Activated CD4-positive, alpha-beta T cell treated with anti-CD3 and anti-CD28 coated beads, Interleukin-2, Interleukin-6, amounts not matched to agents 100 ng/mL and 50 ng/mL, durations not matched to agents 16 hours and 8 hours (primary cell): ENCODE measurements at regions not wholly inside any gene's neighbourhood (a gene's known extent, or its start where the extent isn't known, plus 50 kb on each side); places are given as distances from the start of the nearest gene placed in this dataset.
"Not testable (repeated sequence)": the region's sequence is repeated elsewhere in the genome, so short reads cannot be mapped to it uniquely, and the experiment has no call there.

Experiments used
- DNase-seq: peaks from one replicate; pipeline ENCODE4 v3.0.0-alpha.2; 2020

DNA sequence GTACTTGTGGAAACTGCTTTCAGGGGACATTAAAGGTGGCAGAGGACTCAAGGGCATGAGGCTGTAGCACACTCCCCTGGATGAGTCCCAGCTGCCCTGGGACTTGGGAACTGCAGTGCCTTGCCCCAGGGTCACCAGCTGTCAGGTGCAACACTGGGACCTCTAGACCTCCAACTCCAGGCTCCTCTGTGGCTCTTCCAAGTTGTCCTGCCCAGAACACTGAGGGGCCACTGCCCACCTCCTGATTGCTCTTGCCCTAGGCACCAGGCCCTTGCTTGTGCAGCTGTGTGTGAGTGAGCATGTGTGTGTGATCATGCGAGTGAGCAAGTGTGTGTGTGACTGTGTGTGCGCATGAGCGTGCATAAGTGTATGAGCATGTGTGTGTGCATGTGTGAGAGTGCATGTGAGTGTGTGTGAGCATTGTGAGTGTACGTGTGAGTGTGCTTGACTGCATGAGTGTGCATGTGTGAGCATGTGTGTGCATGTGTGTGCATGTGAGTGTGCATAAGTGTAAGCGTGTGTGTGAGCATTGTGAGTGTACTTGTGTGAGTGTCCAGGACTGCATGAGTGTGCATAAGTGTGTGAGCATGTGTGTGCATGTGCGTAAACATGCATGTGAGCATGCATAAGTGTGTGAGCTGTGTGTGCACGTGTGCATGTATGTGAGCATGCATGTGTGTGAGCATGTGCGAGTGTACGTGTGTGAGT lies 301.5 kb downstream of the NDUFA10 start:
- no peak for DNase-seq

DNA sequence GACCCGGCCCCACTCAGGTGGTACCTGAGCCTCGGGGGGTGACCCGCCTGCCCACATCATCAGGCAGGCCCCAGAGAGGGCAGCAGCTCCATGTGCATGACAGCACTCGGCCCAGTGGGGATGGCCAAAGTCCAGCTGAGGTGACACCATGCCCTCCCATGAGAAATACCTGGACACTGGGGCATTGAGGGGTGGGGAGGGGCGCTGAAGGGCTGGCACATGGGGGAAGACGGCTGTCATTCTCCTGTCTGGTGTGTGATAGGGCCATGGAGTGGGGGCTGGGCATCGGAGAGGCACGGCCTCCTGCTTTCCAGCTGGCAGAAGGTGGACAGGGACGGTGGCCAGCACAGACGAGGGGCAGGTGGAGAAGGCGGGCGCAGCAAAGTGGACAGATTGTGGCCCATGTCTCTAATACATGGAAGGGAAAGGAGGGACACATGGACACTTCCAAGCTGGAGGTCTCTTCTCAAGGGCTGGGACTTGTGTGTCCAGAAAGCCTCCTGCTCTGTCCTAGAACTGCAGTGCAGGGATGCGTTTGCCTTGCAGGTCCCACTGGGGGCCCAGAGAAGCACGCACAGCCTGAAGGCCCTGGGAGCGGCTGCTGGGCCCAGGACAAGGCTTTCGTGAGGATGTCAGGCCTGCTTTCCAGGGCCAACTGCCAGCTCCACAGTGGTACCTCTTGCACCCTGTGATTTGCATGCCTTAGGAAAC lies 302.2 kb downstream of the NDUFA10 start:
- DNase-seq = no peak

DNA sequence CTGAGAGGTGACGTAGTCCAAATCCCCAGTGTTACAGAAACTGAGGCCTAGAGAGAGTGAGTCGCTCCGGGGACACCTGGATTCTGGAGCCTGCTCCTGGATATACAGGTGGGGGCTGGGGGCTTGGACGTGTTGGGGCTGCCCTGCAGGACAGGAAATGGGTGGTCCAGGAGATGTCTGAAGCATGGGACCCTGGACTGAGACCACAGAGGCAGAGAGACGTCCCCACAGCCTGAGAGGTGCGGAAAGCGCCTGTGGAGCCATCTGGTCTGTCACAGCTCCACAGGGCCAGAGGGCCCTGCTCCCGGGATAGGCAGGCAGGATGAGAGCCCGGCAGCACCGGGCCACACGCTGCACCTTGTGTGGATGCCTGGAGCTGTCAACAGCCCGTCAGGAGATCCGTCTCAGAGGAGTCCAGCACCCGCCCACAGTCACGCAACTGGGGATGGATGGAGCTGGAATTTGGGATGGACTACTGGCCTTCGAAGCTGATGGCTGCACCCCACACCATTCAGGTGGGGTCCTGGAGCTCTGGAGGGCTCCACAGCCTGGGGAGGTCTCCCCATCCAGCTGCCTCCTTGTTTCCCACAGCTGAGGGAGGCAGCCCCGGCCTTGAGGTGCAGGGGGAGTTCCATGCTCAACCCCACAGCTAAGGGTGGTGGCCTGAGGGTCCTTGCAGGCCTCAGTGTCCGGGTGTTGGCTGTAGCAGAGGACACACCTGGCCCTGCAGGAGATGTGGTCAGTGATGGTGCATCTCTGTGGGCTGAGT lies 303.0 kb downstream of the NDUFA10 start:
- DNase-seq = no peak

DNA sequence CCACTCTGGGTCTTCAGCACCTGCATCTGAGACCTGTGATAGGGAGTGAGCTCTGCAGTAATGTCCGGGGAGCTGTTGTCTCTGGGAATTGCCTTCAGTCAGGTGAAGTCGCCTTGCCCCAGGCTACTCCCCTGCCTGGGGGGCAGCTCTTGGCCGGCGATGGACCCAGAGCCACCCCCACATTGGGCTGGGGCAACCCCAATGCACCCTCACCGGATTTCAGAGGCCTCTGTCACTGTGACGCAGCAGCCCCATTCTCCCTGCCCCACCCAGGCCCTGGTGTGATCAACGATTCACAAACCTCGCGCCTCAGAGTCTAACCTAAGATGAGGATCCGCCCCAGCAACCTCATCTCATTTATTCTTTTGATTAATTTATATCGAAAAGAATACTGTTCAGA lies 303.6 kb downstream of the NDUFA10 start:
- no peak for DNase-seq

DNA sequence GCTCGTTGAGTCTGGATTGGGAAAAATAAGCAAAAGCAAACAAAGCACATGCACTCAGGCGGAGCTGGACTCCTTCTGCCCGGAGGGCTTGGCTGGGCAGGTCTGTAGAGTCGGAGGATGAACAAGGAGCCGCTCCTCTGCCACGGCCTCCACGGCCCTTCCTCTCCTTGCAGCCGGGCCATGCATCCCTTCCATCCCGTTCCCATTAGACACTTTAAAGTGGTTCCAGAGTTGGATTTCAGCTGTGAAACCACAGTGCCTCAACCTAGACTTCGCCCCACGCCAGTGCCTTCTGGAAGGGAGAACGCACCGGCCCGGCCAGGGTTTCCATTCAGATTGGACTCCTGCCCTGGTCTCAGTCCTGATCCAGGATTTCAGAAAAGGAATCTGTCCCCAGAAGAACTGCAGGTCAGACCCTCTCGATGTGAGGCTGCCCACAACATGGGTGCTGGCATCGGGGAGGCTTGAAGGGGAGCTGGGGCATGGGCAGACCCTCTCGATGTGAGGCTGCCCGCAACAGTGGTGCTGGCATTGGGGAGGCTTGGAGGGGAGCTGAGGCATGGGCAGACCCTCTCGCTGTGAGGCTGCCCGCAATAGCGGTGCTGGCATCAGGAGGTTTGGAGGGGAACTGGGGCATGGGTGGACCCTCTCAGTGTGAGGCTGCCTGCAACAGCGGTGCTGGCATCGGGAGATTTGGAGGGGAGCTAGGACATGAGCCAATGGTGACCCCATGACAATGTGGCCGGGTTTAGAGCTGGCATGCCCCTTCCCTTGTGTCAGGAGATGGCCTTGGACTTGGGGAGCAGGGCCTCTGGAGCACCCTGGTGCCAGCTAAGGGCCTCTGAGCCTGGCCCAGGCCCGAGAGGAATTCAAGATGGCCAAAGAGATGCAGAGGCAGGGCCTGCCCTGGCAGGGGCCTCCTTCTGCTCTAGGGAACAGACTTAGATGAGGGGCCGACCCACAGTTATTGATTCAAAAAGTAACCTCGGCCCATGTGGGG lies 304.5 kb downstream of the NDUFA10 start:
- no peak for DNase-seq

DNA sequence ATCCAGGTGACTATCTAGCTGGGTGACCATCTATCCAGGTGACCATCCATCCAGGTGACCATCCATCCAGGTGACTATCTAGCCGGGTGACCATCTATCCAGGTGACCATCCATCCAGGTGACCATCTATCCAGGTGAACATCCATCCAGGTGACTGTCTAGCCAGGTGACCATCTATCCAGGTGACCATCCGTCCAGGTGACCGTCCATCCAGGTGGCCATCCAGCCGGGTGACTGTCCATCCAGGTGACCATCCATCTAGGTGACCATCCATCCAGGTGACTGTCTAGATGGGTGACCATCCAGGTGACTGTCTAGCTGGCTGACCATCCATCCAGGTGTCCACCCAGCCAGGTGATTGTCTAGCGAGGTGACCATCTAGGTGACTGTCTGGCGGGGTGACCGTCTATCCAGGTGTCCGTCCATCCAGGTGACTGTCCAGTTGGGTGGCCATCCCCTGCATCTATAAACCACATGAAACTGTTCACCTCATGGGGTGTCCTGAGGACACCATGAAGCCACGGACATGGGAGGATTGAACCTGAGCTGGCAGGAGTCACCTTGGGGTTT lies 305.3 kb downstream of the NDUFA10 start:
- no peak for DNase-seq

DNA sequence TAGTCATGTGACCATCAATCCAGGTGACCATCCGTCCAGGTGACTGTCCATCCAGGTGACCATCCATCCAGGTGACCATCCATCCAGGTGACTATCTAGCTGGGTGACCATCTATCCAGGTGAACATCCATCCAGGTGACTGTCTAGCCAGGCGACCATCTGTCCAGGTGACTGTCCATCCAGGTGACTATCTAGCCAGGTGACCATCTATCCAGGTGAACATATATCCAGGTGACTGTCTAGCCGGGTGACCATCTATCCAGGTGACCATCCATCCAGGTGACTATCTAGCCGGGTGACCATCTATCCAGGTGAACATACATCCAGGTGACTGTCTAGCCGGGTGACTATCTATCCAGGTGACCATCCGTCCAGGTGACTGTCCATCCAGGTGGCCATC lies 306.2 kb downstream of the NDUFA10 start:
- DNase-seq = not testable (repeated sequence)

DNA sequence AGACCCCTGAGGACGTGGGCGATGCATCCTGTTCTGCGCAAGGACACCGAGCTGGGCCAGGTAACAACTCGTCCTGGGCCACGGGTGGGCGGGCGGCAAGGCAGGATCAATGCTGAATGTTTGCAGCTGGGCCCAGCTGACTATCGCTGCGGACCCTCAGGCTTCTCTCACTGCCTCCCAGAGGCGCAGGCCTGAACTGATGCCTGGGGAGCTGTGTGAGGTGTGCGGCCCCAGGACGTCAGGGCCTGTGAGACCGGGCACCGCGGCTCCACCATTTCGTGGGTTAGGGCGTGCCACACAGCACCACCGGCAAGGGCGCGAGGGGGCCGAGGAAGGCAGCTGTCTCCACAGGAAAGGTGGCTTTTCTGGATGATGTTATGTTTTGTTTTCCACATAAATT lies 307.4 kb downstream of the NDUFA10 start:
- no peak for DNase-seq

DNA sequence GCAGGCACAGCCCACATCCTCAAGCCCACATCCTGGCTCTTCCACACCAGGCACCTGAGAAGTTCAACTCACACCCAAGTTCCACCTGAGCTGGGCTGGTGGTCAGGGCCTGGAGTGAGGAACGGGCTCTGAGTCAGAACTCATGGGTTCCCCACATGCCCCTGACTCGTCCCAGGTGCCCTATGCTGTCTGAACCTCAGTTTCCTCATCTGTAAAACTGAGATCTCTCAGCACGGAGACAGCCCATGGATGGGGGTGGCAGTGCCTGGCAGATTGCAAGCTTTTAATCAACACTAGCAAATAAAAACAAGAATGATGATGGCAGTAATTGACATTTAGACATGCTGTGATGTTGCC lies 307.8 kb downstream of the NDUFA10 start:
- no peak for DNase-seq

DNA sequence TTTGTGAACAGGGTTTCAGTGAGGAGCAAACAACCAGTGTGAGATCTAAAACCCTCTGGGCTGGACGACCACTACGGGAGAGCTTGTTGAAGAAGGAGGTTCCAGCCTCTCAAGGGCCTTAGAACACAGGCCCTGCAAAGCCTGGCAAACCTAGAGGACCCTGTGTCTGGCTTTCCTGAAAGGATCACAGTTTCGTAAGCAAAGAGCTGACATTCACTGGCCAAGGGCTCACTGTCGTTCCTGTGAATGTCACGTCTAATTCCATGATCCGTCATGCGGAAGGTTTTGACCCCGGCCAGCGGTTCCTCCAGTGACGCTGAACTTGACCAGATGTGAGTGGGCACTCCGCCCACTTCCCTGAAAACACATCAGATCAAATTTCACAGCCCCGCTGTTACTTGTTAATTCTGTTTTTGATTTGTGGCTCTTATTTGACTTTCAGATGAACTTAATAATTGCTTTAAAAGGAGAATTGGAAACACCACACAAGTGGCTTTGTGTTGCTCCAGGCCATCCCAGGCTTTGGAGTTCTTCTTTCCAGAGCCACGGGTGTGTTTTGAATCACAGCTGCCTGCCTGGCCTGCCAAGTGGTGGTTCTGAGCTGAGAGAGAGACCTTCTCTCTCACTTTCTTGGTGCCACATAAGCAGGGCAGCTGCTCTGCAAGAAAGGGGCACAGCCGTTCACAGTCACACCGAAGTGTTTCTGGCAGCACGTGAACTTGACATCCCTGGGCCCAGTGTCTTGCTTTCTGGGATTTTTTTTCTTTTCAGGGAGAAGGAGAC lies 308.4 kb downstream of the NDUFA10 start:
- no peak for DNase-seq

DNA sequence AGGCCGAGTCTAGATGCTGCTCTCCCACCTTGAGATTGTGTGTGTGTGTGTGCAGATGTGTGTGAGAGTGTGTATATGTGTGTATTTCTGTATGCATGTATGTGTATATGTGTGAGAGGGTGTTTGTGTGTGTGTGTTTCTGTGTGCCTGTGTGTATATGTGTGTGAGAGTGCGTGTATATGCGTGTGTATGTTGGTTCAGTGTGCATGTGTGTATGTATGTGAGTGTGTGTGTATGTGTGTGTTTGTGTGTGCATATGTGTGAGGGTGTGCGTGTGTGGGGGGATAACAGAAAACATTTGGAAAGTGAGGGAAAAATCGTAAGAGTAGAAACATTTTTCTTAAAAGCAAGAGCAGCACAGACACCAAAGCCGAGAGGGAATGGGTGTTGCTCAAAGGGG lies 309.1 kb downstream of the NDUFA10 start:
- no peak for DNase-seq

DNA sequence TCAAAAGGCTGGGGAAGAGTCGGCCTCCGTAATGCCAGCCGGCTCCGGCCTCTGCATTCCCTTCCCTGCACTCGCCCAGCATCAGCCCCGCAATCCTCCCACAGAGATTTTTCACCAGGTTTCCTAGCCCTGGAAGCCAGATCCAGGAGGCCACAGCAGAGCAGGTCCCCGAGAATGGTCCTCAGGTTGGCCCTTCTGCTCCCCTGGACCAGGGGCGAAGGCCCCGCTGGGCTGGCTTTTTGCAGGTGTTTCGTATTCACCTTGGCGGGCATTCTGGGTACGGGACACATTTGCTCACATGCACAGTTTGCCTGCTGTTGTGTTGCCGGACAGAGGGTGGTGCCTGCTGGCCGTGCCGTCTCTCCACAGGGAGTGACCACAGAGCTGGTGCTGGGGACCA lies 309.5 kb downstream of the NDUFA10 start:
- no peak for DNase-seq

DNA sequence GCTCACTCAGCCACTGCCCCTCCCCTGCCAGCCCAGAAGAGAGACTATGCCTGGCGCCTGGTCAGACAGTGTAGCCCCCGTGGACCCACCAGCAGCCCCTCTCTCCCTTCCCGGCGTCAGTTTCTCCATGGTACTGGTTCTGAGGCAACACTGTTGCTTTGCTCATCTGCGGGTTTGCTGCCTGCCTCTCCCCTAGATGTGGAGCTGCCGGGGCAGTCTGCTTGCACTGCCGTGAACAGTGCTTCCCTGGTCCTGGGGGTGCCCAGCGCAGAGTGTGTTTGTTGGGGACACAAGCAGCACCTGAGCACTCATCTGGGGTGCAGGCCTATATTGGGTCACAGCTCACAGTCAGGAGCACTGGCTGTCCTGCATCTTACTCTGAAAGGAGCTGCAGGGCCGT lies 309.9 kb downstream of the NDUFA10 start:
- no peak for DNase-seq

DNA sequence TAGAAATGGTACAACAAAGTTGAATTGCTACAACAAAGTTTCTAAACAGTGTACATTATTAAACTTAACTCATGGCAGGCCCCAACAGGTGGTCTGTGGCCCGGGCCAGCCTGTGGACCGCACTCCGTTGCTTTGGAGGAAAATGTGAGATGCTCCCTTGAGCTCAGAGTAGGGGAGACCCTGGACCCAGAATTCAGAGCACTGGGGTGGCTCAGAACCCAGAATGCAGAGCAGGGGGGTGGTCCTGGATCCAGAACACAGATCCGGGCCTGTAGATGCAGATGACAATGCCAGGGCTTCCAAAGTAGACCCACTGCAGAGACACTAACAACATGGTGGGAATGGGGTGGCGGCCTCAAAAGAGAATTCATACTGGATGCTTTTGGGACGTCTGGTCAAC lies 311.0 kb downstream of the NDUFA10 start:
- no peak for DNase-seq

DNA sequence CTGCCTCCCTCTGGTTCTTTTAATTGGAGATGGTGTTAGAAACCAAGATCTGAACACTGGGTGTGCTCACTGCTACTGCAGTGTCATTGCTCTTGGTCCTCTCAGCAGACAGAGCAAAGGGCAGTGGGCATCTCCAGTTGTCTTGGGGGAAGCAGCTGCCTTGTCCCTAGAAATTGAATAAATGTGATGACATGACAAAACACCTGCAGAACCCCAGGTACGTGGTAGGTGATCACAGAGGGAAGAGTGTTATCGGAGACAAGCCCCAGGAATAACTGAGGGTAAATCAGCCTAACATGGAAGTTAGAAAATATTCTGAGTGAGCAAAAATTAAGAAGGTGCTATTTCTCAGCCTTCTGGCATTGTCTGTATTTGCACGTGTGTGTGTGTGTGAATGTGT lies 311.9 kb upstream of the HDAC4 start:
- DNase-seq = no peak

DNA sequence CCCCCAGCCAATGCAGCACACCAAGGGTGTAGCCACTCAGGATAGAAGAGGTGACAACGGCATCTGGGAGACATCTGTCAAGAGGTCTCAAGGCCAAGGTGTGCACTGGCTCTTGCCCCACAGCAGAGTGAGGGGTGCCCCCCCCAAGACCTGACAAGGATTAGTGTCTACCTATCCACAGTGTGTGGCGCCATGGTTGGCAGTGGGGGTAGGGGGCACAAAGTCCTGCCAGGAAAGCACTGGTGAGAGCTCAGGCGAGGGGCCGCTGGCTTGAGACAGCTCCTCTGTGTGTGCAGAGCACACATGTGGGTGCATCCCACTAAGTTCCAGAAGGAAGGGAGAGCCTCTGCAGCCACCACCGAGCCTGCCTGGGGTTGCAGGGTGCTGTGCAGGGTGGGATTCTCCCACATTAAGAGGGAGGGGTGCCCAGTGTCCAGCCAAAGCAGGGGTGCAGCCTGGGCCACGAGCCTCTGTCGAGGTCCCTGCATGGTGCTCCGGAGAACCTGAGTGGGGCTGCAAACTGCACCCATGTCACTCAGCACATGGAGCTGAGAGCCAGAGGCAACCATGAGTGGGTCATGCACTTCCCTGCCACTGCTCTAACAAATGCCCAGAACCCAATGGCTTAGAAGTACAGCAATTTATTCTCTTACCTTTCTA lies 311.2 kb upstream of the HDAC4 start:
- DNase-seq = no peak

DNA sequence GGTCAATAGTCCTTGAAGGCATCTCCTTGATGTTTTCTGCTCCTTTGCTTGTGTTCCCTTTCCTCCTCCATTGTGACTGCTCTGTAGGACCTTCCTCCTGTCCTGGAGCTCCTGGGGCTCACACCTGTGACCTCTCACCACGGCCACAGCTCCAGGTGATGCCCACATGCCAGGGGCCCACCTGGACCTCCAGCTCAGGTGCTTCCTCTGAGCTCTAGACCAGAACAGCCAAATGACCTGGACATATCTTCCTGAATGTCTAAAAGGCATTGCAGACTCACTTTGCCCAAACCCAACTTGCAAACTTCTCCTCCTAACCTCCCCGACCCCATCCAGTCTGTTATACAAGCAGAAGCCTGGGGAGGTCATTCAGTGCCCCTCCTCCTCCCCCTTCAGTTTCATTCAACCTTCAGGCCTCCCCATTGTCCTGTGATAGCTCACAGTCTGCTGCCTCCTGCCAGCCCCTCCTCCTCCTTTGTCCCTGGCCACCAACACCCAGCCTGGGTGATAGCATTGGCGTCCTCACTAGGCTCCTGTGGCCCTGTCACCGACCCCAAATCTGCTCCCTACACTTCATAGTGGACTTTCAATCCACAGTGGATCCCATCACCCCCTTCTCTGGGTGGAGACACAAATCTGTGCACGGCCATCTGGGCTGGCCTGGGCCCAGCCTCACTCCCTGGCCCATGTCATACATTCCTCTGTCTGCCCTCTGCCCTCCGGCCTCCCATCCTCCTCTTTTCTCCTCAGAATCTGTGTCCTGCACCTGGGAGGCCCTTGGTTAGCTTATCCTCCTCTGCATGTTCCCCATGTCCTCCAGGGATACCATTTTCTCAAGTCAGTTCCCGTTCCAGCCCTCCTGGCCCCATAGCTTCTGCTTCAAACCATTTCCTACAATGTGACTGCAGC lies 310.4 kb upstream of the HDAC4 start:
- DNase-seq = no peak

DNA sequence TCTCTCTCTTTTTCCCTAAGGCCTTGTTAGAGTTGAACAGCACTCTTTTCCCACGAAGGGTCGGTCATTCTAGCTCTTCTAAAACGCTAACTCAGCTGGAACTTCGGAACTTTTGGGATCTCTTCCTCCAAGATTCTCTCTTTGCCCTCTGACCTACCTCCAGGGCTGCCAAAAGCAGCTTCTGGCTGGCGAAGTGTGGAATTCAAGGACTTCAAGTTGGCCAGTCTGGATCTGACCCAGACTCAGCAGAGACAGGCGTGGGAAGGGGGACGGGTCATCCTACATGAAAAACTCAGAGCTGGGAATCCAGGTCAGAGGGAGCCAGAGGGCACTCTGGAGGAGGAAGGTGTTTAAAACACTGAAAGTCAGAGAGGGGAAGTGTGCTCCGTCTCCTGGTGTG lies 305.5 kb upstream of the HDAC4 start:
- no peak for DNase-seq

DNA sequence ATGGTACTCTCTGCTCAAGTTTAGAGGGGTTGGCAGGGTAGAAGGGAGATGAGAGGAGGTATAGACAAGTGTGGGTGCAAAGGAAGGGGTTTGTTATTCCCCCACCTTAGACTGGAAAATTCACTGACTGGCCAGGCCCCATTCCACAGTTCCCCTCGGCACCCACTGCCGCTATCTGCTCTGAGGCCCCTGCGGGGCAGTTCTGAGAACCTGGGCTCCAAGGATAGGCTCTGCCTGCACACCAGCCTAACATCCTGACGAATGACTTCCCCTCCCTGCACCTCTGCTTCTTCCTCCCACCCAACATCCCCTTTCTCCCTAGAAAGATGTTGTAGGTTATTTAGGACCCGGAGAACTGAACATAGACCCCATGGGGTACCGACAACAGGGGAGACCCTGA lies 303.9 kb upstream of the HDAC4 start:
- no peak for DNase-seq

DNA sequence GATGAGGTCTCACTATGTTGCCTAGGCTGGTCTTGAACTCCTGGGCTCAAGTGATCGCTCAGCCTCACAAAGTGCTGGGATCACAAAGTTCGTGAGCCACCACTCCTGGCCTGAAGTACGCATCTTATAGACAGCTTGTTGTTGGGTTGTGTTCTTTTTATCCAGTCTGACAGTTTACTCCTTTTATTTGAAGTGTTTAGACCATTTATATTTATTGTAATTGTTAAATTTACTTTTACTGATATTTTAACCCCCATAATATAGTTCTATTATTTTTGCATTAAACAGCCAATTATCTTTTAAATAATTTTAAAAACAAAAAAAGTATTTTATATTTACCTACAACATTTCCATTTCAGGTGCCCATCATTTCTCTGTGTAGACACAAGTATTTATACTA lies 303.0 kb upstream of the HDAC4 start:
- no peak for DNase-seq
